ENCODE measurements at regions not wholly inside any gene's neighbourhood (a gene's known extent, or its start where the extent isn't known, plus 50 kb on each side); places are given as distances from the start of the nearest gene placed in this dataset.

GRCh38 chr16:60120586-60120985 is 1386.5 kb upstream of the GOT2 start (continued):
- TF ChIP-seq ZNF407 (IDR thresholded peaks at IDR 0.05; ENCODE audit: low read depth) (no peak), RAD21 (CRISPR knock-in tag; conservative IDR thresholded peaks at IDR 0.05 in 1 of 2, IDR thresholded peaks at IDR 0.05 in 1 of 2) (no peak), MCM7 (IDR thresholded peaks at IDR 0.05) (no peak), ATF4 (CRISPR knock-in tag; IDR thresholded peaks at IDR 0.05) (no peak), SIN3B (IDR thresholded peaks at IDR 0.05; ENCODE audit: low read depth) (no peak), EGR1 (conservative IDR thresholded peaks at IDR 0.05) (no peak), NR0B1 (IDR thresholded peaks at IDR 0.05; ENCODE audit: partially characterized antibody) (no peak)
